ENCODE measurements at regions not wholly inside any gene's neighbourhood (a gene's known extent, or its start where the extent isn't known, plus 50 kb on each side); places are given as distances from the start of the nearest gene placed in this dataset.
"Not testable (repeated sequence)": the region's sequence is repeated elsewhere in the genome, so short reads cannot be mapped to it uniquely, and the experiment has no call there.

GRCh38 chrX:88991583-88992132 lies 244.6 kb downstream of the CPXCR1 start:
- intact Hi-C loops (cut with DNase I): no loop called here
- no peak for DNase-seq

GRCh38 chrX:89021964-89022363 lies 274.9 kb downstream of the CPXCR1 start:
- intact Hi-C loops (cut with DNase I): no loop called here
- DNase-seq: no peak

- no peak for DNase-seq
- intact Hi-C loops (cut with DNase I): no loop called here
These were observed 286.7 kb downstream of the CPXCR1 start for GRCh38 chrX:89033723-89034122.

- DNase-seq: no peak
- intact Hi-C loops (cut with DNase I): no loop called here
These were observed 287.7 kb downstream of the CPXCR1 start for GRCh38 chrX:89034679-89035078.

GRCh38 chrX:89053223-89053622 lies 306.2 kb downstream of the CPXCR1 start:
- no peak for DNase-seq
- intact Hi-C loops (cut with DNase I): no loop called here

GRCh38 chrX:89099587-89099986 lies 352.6 kb downstream of the CPXCR1 start:
- intact Hi-C loops (cut with DNase I); DNase-seq: not testable (repeated sequence)

GRCh38 chrX:89124985-89125384 lies 378.0 kb downstream of the CPXCR1 start:
- DNase-seq: no peak
- intact Hi-C loops (cut with DNase I): no loop called here
